SK-N-SH (cell line): ENCODE measurements at regions not wholly inside any gene's neighbourhood (a gene's known extent, or its start where the extent isn't known, plus 50 kb on each side); places are given as distances from the start of the nearest gene placed in this dataset.

Experiments
- CTCF ChIA-PET: fragments of 300-600, 350-600 bp; formaldehyde crosslinking; extraction: SDS; loops from one replicate; lab custom pipeline; 2021; lab: Yijun Ruan, JAX
- POLR2A ChIA-PET: fragments of 350-600 bp; sonication (Branson Sonifier 250); formaldehyde crosslinking; extraction: SDS; loops from one replicate; lab custom pipeline; 2020; ENCODE audit warnings: antibody characterized with exemption, inconsistent platforms; lab: Yijun Ruan, JAX
- DNase-seq: peaks from one replicate; pipeline ENCODE4 v3.0.0; 2012
- H2AFZ ChIP-seq: fragments of 200-600 bp; sonication (generic); 2 replicates; pipeline ENCODE4 v1.8.1; 2016; ENCODE audit warnings: antibody characterized with exemption, mild to moderate bottlenecking, low read depth
- H3F3A ChIP-seq: fragments of 200-600 bp; sonication (generic); replicated peaks from 2 replicates; pipeline ENCODE3; 2016; ENCODE audit warnings: antibody characterized with exemption, mild to moderate bottlenecking; ENCODE audit not compliant: insufficient read depth
- H3K27ac ChIP-seq, 2 experiments: fragments of 200-500 bp in 1 of 2; fragments of 200-600 bp in 1 of 2; sonication (Bioruptor generic) in 1 of 2; sonication (generic), shearing (Covaris generic) in 1 of 2; 2 replicates each; pipeline versions ENCODE4 v1.5.1 to v1.6.1; 2014 to 2016; ENCODE audit warnings: low read depth in 2 of 2, inconsistent platforms in 1 of 2, low read length in 1 of 2, mild to moderate bottlenecking in 1 of 2, mixed read lengths in 1 of 2
- H3K27me3 ChIP-seq: fragments of 200-600 bp; sonication (generic), shearing (Covaris generic); 2 replicates; pipeline ENCODE4 v1.6.1; 2016; ENCODE audit warnings: mixed run types; ENCODE audit not compliant: insufficient read depth
- H3K36me3 ChIP-seq, 2 experiments: fragments of 200-500 bp in 1 of 2; fragments of 200-600 bp in 1 of 2; sonication (Bioruptor generic) in 1 of 2; sonication (generic) in 1 of 2; replicated peaks in 1 of 2; 2 replicates each; pipeline versions ENCODE3 to v1.5.1; 2014 to 2016; ENCODE audit warnings: low read length in 1 of 2, mild to moderate bottlenecking in 1 of 2; ENCODE audit not compliant: insufficient read depth in 2 of 2, control insufficient read depth in 1 of 2
- H3K4me1 ChIP-seq, 2 experiments: fragments of 200-500 bp in 1 of 2; fragments of 200-600 bp in 1 of 2; sonication (Bioruptor generic) in 1 of 2; sonication (generic), shearing (Covaris generic) in 1 of 2; 2 replicates each; pipeline versions ENCODE4 v1.5.1 to v1.6.1; 2014 to 2016; ENCODE audit warnings: low read depth in 1 of 2, low read length in 1 of 2, mixed run types in 1 of 2; ENCODE audit not compliant: insufficient read depth in 2 of 2, control insufficient read depth in 1 of 2
- H3K4me2 ChIP-seq: fragments of 200-600 bp; sonication (generic), shearing (Covaris generic); 2 replicates; pipeline ENCODE4 v1.6.1; 2017; ENCODE audit warnings: mixed run types
- H3K4me3 ChIP-seq, 2 experiments: fragments of 200-500 bp in 1 of 2; fragments of 200-600 bp in 1 of 2; sonication (Bioruptor generic) in 1 of 2; sonication (generic), shearing (Covaris generic) in 1 of 2; 2 replicates each; pipeline versions ENCODE4 v1.5.1 to v1.8.1; 2014 to 2016; ENCODE audit warnings: low read depth in 2 of 2, inconsistent platforms in 1 of 2, low read length in 1 of 2, mild to moderate bottlenecking in 1 of 2, mixed read lengths in 1 of 2, moderate library complexity in 1 of 2
- H3K79me2 ChIP-seq: fragments of 200-600 bp; sonication (generic); 2 replicates; pipeline ENCODE4 v1.8.1; 2017; ENCODE audit warnings: mild to moderate bottlenecking; ENCODE audit not compliant: insufficient read depth
- H3K9ac ChIP-seq: fragments of 200-600 bp; sonication (generic); 2 replicates; pipeline ENCODE4 v1.6.1; 2017; ENCODE audit warnings: mixed run types
- H3K9me2 ChIP-seq: fragments of 200-600 bp; sonication (generic); 2 replicates; pipeline ENCODE4 v1.6.1; 2017; ENCODE audit warnings: mixed run types
- H3K9me3 ChIP-seq: fragments of 200-600 bp; sonication (generic); 2 replicates; pipeline ENCODE4 v1.6.1; 2017; ENCODE audit warnings: mixed run types, mild to moderate bottlenecking, moderate library complexity
- H4K20me1 ChIP-seq: fragments of 200-600 bp; sonication (generic); 2 replicates; pipeline ENCODE4 v1.6.1; 2017; ENCODE audit warnings: mild to moderate bottlenecking, mixed run types; ENCODE audit not compliant: insufficient read depth
- EP300 ChIP-seq, 2 experiments: IDR thresholded peaks; 2 replicates each; pipeline versions ENCODE4 v1.4.0 to v1.6.1; 2012; ENCODE audit warnings: borderline replicate concordance in 1 of 2, low read depth in 1 of 2, low read length in 1 of 2
- FOXJ3 ChIP-seq: sonication (generic); formaldehyde crosslinking; IDR thresholded peaks from 2 replicates; pipeline ENCODE4 v1.5.1; 2020; ENCODE audit warnings: mild to moderate bottlenecking, missing genetic modification reagents
- JUND ChIP-seq: IDR thresholded peaks from 2 replicates; pipeline ENCODE4 v1.4.0; 2012
- MEF2A ChIP-seq: IDR thresholded peaks from 2 replicates; pipeline ENCODE4 v1.4.0; 2012; ENCODE audit warnings: low read depth, borderline replicate concordance
- NFIC ChIP-seq: IDR thresholded peaks from 2 replicates; pipeline ENCODE4 v1.4.0; 2012; ENCODE audit warnings: borderline replicate concordance
- REST ChIP-seq: IDR thresholded peaks from 2 replicates; pipeline ENCODE4 v1.6.1; 2012; ENCODE audit warnings: mild to moderate bottlenecking, low read depth, low read length, moderate library complexity
- RFX5 ChIP-seq: IDR thresholded peaks from 2 replicates; pipeline ENCODE4 v1.6.1; 2012; ENCODE audit warnings: mild to moderate bottlenecking, improper control_type of control experiment, low read length
- RXRA ChIP-seq: IDR thresholded peaks from 2 replicates; pipeline ENCODE4 v1.4.0; 2012; ENCODE audit warnings: low read depth, mild to moderate bottlenecking, borderline replicate concordance
- SIN3A ChIP-seq: IDR thresholded peaks from 2 replicates; pipeline ENCODE4 v1.6.1; 2012; ENCODE audit warnings: low read depth, mild to moderate bottlenecking, low read length, moderate library complexity, borderline replicate concordance
- SMC3 ChIP-seq: IDR thresholded peaks from 2 replicates; pipeline ENCODE4 v1.6.1; 2012; ENCODE audit warnings: low read depth, low read length, improper control_type of control experiment
- TAF1 ChIP-seq: IDR thresholded peaks from 2 replicates; pipeline ENCODE4 v1.6.1; 2012; ENCODE audit warnings: low read depth, mild to moderate bottlenecking, low read length, moderate library complexity, borderline replicate concordance
- TCF12 ChIP-seq: IDR thresholded peaks from 2 replicates; pipeline ENCODE4 v1.4.0; 2012
- USF1 ChIP-seq: IDR thresholded peaks from 2 replicates; pipeline ENCODE4 v1.4.0; 2012; ENCODE audit warnings: low read depth, borderline replicate concordance
- ZBTB33 ChIP-seq: IDR thresholded peaks from 2 replicates; pipeline ENCODE4 v1.4.0; 2012; ENCODE audit warnings: low read depth, borderline replicate concordance
- WGBS: methylation state at CpG from one replicate; pipeline ENCODE4 v1.1.6; 2017; ENCODE audit warnings: low lambda C conversion rate; 5-methylcytosine and 5-hydroxymethylcytosine counted together
- TF ChIP-seq, protein P1 (sequence below): IDR thresholded peaks from 2 replicates; pipeline ENCODE4; 2012

GRCh38 chr2:51619961-51620360 is 588.0 kb upstream of the NRXN1 start:
- no peaks in the 10 kb centered on the region for H3K27me3 ChIP-seq
- TF ChIP-seq SIN3A, result no peak
- no peak for TF ChIP-seq JUND
- no peak for TF ChIP-seq TCF12
- TF ChIP-seq MEF2A, result no peak
- TF ChIP-seq NFIC, result no peak
- no peak for TF ChIP-seq FOXJ3
- TF ChIP-seq USF1, result no peak
- no peak for TF ChIP-seq RXRA
- no peak for TF ChIP-seq REST
- TF ChIP-seq, protein P1, sequence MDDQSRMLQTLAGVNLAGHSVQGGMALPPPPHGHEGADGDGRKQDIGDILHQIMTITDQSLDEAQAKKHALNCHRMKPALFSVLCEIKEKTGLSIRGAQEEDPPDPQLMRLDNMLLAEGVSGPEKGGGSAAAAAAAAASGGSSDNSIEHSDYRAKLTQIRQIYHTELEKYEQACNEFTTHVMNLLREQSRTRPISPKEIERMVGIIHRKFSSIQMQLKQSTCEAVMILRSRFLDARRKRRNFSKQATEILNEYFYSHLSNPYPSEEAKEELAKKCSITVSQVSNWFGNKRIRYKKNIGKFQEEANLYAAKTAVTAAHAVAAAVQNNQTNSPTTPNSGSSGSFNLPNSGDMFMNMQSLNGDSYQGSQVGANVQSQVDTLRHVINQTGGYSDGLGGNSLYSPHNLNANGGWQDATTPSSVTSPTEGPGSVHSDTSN, result no peak
- no peak for TF ChIP-seq TAF1
- no peak for TF ChIP-seq SMC3
- no peak for TF ChIP-seq EP300 (IDR thresholded peaks at IDR 0.05; ENCODE audit: borderline replicate concordance in 1 of 2, low read depth in 1 of 2, low read length in 1 of 2)
- no peak for TF ChIP-seq ZBTB33
- TF ChIP-seq RFX5, result no peak
- H3K27ac ChIP-seq, result no peak overlapping the region
- H2AFZ ChIP-seq, result no peak overlapping the region
- H3K9me2 ChIP-seq, result no peaks in the 10 kb centered on the region
- ChIA-PET CTCF (no interaction called here), POLR2A (no interaction called here)
- H3K36me3 ChIP-seq, result no peaks in the 10 kb centered on the region
- H3K9ac ChIP-seq, result no peak overlapping the region
- no peaks in the 10 kb centered on the region for H4K20me1 ChIP-seq
- H3F3A ChIP-seq, result no peaks in the 10 kb centered on the region
- no peak overlapping the region for H3K4me3 ChIP-seq
- 34% methylated on average over 1 of the region's 1 CpG for WGBS
- H3K9me3 ChIP-seq, result no peaks in the 10 kb centered on the region; the same call in 1 of the 2 replicates
- no peaks in the 10 kb centered on the region for H3K79me2 ChIP-seq
- no peaks in the 10 kb centered on the region for H3K4me1 ChIP-seq
- H3K4me2 ChIP-seq, result no peak overlapping the region
- no peak for DNase-seq
